ENCODE measurements at regions not wholly inside any gene's neighbourhood (a gene's known extent, or its start where the extent isn't known, plus 50 kb on each side); places are given as distances from the start of the nearest gene placed in this dataset.

DNA sequence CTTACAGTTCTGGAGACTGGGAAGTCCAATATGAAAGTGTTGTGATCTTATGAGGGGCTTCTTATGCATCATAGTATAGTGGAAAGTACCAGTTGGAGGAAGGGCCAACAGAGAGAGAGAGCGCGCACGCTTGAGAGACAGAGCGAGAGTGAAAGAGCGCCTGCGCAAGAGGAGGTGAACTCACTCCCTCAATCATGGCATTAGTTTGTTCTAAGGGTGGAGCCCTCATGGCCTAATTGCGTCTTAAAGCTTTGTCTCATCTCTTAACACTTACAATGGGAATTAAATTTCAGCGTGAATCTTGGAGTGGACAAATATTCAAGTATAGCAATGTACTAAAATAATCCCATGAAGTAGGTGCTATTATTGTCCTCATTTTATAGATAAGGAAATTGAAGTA lies 303.2 kb downstream of the OSTF1 start:
- H3K36me3 Mint-ChIP-seq (ENCODE audit: insufficient read depth), result no peaks in the 10 kb centered on the region
- H3K9me3 Mint-ChIP-seq, result peaks cover 0 to 4% of the 10 kb centered on the region in 2 donors
- H3K4me1 Mint-ChIP-seq (ENCODE audit: low read depth in 2 of 2), result no peaks in the 10 kb centered on the region
- ATAC-seq (replicated peaks), result no peak
- H3K27me3 Mint-ChIP-seq, result no peaks in the 10 kb centered on the region
- no peak for DNase-seq
- H3K4me3 Mint-ChIP-seq, result no peak overlapping the region
- no peak overlapping the region for H3K27ac Mint-ChIP-seq

DNA sequence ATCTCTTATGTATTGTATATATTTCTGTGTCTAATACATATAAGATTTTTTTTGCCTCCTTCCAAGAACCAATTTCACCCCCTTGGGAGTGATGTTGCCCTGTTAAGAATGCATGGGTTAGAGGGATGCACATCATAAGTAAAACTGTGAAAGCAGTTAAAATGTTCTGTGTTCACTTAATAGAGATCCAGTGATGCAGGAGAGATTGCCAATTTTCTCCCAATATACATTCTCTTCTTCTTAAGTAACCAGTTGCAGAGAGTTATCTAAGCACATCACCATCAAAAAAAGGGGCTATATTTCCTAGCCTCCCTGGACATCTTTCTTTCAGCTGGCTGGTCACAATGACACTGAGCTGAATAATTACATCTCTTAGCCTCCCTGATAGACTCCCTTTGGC lies 307.0 kb downstream of the OSTF1 start:
- ATAC-seq (replicated peaks), result no peak
- Mint-ChIP-seq H3K36me3 (ENCODE audit: insufficient read depth) (no peaks in the 10 kb centered on the region), H3K27me3 (no peaks in the 10 kb centered on the region), H3K27ac (no peak overlapping the region), H3K9me3 (peaks cover 0 to 5% of the 10 kb centered on the region in 2 donors), H3K4me3 (no peak overlapping the region), H3K4me1 (ENCODE audit: low read depth in 2 of 2) (no peaks in the 10 kb centered on the region)
- no peak for DNase-seq

DNA sequence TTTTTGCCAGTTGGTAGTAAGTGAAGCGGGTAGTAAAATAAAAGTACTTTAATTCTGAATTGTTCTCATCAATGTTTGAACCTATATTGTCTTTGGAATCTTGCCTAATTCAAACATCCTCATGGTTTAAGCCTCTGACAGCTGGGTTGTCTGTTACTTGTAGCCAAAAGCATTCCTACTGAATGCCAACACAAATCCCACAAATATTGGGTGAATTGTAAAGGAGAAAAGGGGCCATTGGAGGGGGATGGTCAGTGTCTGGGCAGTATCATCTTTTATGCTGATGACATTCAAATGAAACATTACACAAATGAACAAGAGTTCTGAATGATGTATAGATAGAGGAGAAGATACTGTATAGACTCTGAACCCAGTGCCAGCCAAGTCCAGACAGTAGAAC lies 309.5 kb downstream of the OSTF1 start:
- Mint-ChIP-seq H3K9me3 (peaks cover 0 to 5% of the 10 kb centered on the region in 2 donors), H3K4me1 (ENCODE audit: low read depth in 2 of 2) (no peaks in the 10 kb centered on the region)
- no peak for ATAC-seq (replicated peaks)

DNA sequence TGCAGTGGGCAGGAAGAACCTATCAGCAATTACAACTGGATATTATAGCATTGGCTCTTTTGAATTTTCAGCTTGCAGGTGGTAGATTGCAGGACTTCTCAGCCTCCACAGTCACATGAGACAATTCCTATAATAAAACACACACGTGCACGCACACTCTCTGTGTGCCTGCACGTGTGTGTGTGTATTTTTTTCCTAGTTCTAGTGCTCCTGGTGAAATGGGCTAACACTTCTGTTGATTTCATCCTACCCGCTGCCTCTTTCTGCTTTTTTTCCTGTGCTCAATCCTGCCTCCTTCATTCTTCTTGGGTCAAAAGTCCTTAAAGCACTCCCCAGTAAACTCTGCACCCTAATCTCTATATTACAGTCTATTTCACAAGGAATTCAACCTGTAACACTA lies 320.1 kb downstream of the OSTF1 start:
- Mint-ChIP-seq H3K4me3 (no peak overlapping the region), H3K27me3 (peaks cover 0 to 15% of the 10 kb centered on the region in 2 donors), H3K27ac (no peak overlapping the region), H3K4me1 (ENCODE audit: low read depth in 2 of 2) (no peaks in the 10 kb centered on the region), H3K9me3 (peaks cover 0 to 6% of the 10 kb centered on the region in 2 donors), H3K36me3 (ENCODE audit: insufficient read depth) (peaks cover 3% of the 10 kb centered on the region)
- no peak for ATAC-seq (replicated peaks)
- no peak for DNase-seq

More for the DNA sequence above, 309.5 kb downstream of the OSTF1 start:
- no peak overlapping the region for H3K27ac Mint-ChIP-seq
- H3K36me3 Mint-ChIP-seq (ENCODE audit: insufficient read depth), result no peaks in the 10 kb centered on the region
- no peaks in the 10 kb centered on the region for H3K27me3 Mint-ChIP-seq
- no peak overlapping the region for H3K4me3 Mint-ChIP-seq
- DNase-seq, result no peak

DNA sequence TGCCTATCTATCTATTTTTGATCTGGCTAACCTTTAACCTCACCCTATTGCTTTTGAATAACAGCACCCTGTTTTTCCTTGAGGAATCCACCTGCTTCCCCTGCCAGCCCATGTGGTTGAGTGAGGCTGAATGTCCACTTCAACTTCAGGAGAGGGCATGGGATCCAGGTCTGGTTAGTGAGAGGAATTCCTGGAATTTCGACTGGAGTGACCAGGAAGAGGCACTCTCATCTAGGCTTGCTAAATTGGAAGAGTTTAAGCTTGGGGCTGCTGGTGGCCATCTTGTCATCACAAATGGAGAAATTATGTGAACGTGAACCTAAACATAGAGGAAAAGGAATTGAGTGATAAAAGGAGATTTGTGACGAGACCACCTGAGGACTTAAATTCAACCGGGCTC lies 322.1 kb downstream of the OSTF1 start:
- Mint-ChIP-seq H3K4me1 (ENCODE audit: low read depth in 2 of 2) (no peaks in the 10 kb centered on the region), H3K4me3 (no peak overlapping the region), H3K9me3 (peaks cover 0 to 2% of the 10 kb centered on the region in 2 donors), H3K36me3 (ENCODE audit: insufficient read depth) (peaks cover 3% of the 10 kb centered on the region), H3K27me3 (peaks cover 0 to 9% of the 10 kb centered on the region in 2 donors), H3K27ac (no peak overlapping the region)
- ATAC-seq (replicated peaks) (no peak), DNase-seq (no peak)

DNA sequence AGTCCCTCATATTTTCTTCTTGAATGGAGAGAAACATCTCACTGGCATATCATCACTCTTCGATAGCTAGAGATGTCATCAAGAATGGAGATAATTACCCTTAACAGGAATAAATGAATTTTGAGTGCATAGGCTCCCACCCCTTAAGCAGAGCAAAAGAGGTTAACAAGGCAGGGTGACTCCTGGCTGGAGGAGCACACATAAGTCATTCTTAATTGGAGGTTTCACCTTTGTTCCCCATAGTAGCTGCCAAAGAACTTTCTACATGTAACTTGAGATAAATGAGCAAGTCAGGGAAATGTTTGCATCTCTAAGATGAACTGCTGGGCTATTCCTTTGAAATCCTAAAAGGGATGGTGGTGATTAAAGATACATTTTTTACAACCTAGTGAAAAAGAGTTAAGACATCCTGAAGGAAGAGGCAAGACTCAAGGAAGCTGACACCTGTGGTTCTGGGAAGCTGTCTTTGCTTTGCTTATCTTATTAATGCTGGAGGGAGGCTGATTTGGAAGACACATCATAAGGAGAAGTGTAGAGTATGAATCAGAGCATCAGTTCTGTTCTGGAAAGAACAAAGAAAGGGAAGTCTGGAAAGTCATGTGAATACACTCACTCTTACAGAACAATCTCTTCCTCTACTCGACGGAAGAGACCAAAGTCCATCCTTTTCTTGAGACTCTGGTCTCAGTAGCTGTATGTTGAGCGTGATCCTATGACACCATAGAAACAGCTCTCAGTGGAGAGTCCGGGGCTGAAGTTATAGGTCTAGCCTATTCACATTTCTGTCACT lies 326.3 kb downstream of the OSTF1 start:
- H3K4me3 Mint-ChIP-seq, result no peak overlapping the region
- no peaks in the 10 kb centered on the region for H3K4me1 Mint-ChIP-seq (ENCODE audit: low read depth in 2 of 2)
- no peak for DNase-seq
- no peaks in the 10 kb centered on the region for H3K36me3 Mint-ChIP-seq (ENCODE audit: insufficient read depth)
- no peak for ATAC-seq (replicated peaks)
- no peaks in the 10 kb centered on the region for H3K27me3 Mint-ChIP-seq
- H3K9me3 Mint-ChIP-seq, result no peaks in the 10 kb centered on the region
- no peak overlapping the region for H3K27ac Mint-ChIP-seq

DNA sequence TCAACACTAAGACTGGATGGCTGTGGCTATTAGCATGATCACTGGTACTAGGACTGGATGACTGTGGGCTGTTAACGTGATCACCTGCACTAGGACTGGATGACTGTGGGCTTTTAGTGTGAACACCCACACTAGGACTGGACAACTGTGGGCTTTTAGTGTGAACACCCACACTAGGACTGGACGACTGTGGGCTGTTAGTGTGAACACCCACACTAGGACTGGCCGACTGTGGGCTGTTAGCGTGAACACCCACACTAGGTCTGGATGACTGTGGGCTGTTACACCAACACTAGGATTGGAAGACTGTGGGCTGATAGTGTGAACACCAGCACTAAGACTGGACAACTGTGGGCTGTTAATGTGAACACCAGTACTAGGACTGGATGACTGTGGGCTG lies 329.2 kb downstream of the OSTF1 start:
- DNase-seq (no peak), ATAC-seq (replicated peaks) (no peak)
- no peaks in the 10 kb centered on the region for H3K36me3 Mint-ChIP-seq (ENCODE audit: insufficient read depth)
- peaks cover 0 to 4% of the 10 kb centered on the region in 2 donors for H3K9me3 Mint-ChIP-seq
- H3K4me1 Mint-ChIP-seq (ENCODE audit: low read depth in 2 of 2), result no peaks in the 10 kb centered on the region
- H3K4me3 Mint-ChIP-seq, result no peak overlapping the region
- H3K27me3 Mint-ChIP-seq, result no peaks in the 10 kb centered on the region
- H3K27ac Mint-ChIP-seq, result no peak overlapping the region

DNA sequence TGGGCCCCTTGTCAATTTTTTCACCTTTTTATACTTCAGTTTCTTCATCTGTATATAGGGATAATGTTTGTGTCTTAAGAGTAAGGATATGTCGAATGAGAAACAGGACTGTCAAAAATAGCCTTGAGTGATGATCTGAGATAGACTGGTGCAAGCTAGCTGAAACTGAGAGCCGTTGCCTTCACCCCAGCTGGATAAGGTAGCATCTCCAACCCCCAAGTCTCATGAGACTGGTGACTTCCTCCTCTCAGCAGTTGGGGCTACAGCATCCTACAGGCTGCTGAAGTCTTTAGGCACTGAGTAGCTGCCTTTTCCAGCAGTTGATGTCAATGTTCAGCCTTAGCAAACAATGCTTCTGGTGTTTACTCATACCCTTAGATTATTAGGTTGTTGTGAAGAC lies 330.2 kb downstream of the OSTF1 start:
- Mint-ChIP-seq H3K4me3 (no peak overlapping the region), H3K36me3 (ENCODE audit: insufficient read depth) (no peaks in the 10 kb centered on the region), H3K4me1 (ENCODE audit: low read depth in 2 of 2) (no peaks in the 10 kb centered on the region), H3K9me3 (peaks cover 0 to 4% of the 10 kb centered on the region in 2 donors), H3K27me3 (no peaks in the 10 kb centered on the region), H3K27ac (no peak overlapping the region)
- ATAC-seq (replicated peaks) (no peak), DNase-seq (no peak)

DNA sequence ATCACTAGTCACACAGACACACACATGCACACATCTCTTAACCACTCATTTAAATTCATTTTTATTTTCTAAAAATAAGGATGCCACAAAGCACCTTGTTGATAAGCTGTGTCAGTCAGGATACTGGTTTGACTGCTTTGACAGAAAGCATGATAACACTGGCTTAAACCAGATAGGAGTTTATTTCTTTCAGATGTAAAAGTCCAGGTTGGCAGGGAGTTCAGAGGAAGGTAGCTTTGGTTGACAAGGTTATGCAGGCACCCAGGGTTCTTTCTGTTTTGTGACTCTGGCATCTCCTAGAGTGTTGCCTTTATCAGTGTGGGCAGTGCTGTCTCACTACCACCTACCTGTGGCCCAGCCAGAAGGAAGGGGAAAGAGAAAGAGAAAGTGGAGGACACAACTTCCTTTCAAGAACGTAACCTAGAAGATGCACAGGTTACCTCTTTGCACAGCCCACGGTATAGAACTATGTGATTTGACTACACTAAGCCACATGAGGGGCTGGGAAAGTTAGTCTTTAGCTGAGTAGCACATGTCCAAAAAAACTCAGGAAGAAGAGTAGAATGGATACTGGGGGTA lies 334.7 kb downstream of the OSTF1 start:
- Mint-ChIP-seq H3K36me3 (ENCODE audit: insufficient read depth) (no peaks in the 10 kb centered on the region), H3K9me3 (peaks cover 0 to 6% of the 10 kb centered on the region in 2 donors), H3K27me3 (no peaks in the 10 kb centered on the region), H3K27ac (no peak overlapping the region), H3K4me1 (ENCODE audit: low read depth in 2 of 2) (no peaks in the 10 kb centered on the region), H3K4me3 (no peak overlapping the region)
- ATAC-seq (replicated peaks) (no peak), DNase-seq (no peak)

DNA sequence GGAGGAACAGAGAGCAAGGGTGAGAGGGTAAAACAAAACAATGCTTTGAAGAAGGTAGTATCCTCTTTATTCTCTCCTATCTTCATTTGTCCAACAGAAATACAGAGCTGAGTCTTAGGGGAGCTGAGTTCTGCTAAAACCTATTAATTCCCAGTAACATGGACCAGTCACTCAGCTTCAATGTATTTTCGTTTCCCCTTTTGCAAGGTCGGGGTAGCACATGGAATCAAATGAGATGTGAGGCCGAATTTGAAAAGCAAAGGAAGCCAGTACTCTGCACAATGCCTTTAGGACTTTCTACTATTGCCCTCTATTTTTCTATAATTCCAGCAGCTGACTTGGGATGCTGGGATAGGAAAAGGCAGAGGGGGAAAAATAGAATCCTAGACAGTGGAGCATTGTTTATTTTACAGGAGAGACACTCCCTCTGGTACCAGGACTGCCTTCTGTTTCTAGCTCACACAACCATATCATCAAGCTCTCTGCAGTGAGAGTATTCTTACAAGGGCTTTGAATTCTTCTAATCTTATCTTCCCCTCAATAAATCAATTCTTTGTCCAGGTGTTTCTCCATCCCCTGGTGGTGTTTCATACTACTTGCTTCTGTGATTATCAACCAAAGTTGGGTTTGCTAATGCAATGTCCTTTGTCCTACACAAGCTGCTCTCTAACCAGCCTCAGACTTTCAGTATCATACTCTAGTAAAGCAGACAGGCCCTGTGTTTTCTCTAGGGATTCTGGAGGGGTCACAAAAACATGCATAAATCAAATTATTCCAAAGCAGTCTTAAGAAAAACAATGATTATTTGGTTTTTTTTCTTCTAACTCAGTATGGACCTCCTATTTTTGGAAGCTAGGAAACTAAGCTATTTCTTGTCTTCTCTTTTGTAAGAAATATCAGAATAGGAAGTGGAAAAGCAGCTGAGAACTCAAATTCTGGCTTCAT lies 341.5 kb downstream of the OSTF1 start:
- H3K4me3 Mint-ChIP-seq, result no peak overlapping the region
- no peak overlapping the region for H3K27ac Mint-ChIP-seq
- H3K27me3 Mint-ChIP-seq, result peaks cover 5 to 6% of the 10 kb centered on the region in 2 donors
- no peaks in the 10 kb centered on the region for H3K9me3 Mint-ChIP-seq
- DNase-seq, result no peak
- no peaks in the 10 kb centered on the region for H3K4me1 Mint-ChIP-seq (ENCODE audit: low read depth in 2 of 2)
- H3K36me3 Mint-ChIP-seq (ENCODE audit: insufficient read depth), result no peaks in the 10 kb centered on the region
- no peak for ATAC-seq (replicated peaks)

DNA sequence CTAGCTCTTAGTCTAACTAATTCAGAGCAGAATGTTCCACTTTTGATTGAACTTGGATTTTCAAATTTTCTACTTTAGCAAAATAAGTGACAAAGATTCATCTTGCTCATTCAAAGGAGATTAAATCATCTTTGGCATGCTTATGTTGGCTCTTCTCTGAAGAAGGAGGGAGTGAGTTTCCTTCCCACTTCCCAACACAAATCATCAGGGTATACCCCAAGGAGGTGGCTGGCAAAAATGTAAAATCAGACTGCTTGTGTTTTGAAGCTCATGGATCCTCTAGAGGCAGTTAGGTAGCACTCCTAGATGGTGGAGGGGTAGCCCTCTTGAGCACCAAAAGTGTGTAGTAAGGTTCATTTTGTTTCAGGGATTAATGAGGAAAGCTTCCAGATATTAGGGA lies 343.1 kb downstream of the OSTF1 start:
- ATAC-seq (replicated peaks), result no peak
- peaks cover 5 to 6% of the 10 kb centered on the region in 2 donors for H3K27me3 Mint-ChIP-seq
- no peak overlapping the region for H3K4me3 Mint-ChIP-seq
- H3K9me3 Mint-ChIP-seq, result no peaks in the 10 kb centered on the region
- no peaks in the 10 kb centered on the region for H3K4me1 Mint-ChIP-seq (ENCODE audit: low read depth in 2 of 2)
- no peak for DNase-seq
- H3K36me3 Mint-ChIP-seq (ENCODE audit: insufficient read depth), result no peaks in the 10 kb centered on the region
- H3K27ac Mint-ChIP-seq, result no peak overlapping the region

DNA sequence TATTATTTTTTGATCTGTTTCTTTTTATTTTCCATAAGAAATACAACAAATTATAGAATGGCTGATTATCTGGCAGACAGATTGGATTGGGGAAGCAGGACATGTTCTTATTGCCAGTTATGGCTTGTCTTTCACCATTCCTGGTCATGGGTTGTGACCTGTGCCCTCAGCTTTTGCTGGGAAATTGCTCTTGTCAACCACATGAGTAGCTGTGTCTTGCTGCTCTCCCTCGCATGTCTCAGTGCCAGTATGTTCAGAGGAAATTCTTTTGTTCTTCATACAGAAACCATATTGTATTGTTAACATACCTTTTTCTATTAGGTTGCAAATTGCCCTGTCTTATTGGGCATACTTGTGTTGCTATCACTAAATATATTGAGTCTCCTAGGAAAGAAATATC lies 344.1 kb downstream of the OSTF1 start:
- Mint-ChIP-seq H3K9me3 (no peaks in the 10 kb centered on the region), H3K4me3 (no peak overlapping the region), H3K27me3 (peaks cover 5 to 6% of the 10 kb centered on the region in 2 donors), H3K4me1 (ENCODE audit: low read depth in 2 of 2) (no peaks in the 10 kb centered on the region), H3K27ac (no peak overlapping the region), H3K36me3 (ENCODE audit: insufficient read depth) (no peaks in the 10 kb centered on the region)
- DNase-seq (no peak), ATAC-seq (replicated peaks) (no peak)

DNA sequence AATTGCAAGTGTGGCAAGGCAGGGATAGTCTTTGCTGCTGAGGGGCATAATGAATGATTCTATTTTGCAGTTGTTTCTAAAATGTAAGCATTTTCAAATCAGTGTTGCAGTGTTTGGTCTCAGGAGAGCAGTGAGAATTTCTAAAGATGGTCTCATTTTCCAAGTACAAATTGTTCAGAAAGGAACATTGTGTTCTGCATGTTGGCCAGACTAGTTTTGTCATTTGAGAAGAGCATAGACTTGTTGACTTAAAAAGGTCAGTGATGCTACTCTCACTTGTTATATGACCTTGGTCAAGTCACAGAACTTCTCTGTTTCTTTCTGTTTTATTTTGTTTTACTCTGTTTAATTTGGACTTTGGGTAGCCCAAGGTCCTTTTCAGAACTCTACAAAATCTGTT lies 344.6 kb downstream of the OSTF1 start:
- Mint-ChIP-seq H3K27me3 (peaks cover 8 to 11% of the 10 kb centered on the region in 2 donors), H3K36me3 (ENCODE audit: insufficient read depth) (no peaks in the 10 kb centered on the region), H3K27ac (no peak overlapping the region), H3K4me1 (ENCODE audit: low read depth in 2 of 2) (no peaks in the 10 kb centered on the region), H3K9me3 (peaks cover 0 to 2% of the 10 kb centered on the region in 2 donors), H3K4me3 (no peak overlapping the region)
- ATAC-seq (replicated peaks) (no peak), DNase-seq (no peak)
